ENCODE measurements at regions not wholly inside any gene's neighbourhood (a gene's known extent, or its start where the extent isn't known, plus 50 kb on each side); places are given as distances from the start of the nearest gene placed in this dataset.

DNA sequence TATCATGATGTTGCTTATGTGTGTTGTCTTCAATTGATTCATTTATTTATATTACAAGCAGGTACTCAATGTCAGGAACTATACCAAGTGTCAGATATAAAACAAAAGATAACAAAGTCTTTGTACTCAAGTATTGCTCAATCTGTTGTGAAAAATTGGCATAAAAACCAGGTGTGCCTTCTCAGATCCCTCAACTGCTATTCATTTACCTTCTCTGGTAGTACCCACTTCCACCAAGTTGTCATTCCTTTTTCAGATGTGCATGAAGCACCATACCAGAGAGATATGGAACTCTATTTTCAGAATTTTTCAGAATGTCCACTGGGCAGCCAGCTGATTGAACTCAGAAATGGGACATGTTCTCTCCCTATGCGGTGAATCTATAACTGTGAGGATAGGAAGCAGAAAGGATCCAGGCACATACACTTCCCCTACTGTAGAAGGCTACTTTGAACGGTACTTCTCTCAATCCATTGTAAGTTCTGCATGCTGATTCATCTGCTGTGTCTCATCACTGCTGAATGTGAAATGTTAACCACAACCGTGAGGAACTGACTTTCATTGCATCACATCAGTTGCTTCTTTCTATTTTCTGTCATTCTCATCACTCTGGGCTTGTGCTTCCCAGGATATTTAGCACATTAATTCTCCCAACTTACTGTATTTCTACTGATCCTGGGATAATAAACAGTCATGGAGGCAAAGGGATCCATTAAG, 1621.3 kb downstream of the SUCLG1 start:
- peaks cover 8% of the 10 kb centered on the region for H3K4me1 ChIP-seq
- H3K27ac ChIP-seq, result no peak overlapping the region
- H3K4me3 ChIP-seq, result no peak overlapping the region
- peaks cover 4% of the 10 kb centered on the region for H3K27me3 ChIP-seq
- peaks cover 4% of the 10 kb centered on the region; the same call in 1 of the 2 replicates for H3K9me3 ChIP-seq (replicated peaks)
- no peaks in the 10 kb centered on the region for H3K36me3 ChIP-seq
- peak; percentile 5 to 38 for DNase-seq

DNA sequence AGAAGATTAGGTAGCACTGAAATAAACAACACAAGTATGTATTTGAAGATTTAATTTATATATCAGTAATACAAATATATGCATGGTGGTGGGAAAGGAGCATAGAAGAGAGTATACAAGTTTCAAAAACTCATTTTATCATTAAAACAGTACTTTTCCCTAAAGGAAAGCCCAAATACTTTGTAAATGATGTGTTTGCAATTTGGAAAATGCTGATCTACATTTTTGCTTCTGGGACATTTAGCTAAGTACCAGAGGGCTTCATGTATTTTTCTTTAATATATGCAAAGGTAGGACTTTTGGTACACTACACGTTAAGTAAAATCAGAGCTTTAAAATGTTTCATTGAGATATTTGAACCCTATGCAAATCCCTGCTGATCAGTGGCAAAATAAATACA, 1624.2 kb downstream of the SUCLG1 start:
- H3K4me1 ChIP-seq, result peaks cover 8% of the 10 kb centered on the region
- no peak for DNase-seq
- H3K36me3 ChIP-seq, result no peaks in the 10 kb centered on the region
- H3K4me3 ChIP-seq, result no peak overlapping the region
- H3K9me3 ChIP-seq (replicated peaks), result peaks cover 4% of the 10 kb centered on the region; the same call in 1 of the 2 replicates
- H3K27me3 ChIP-seq, result peaks cover 4% of the 10 kb centered on the region
- H3K27ac ChIP-seq, result no peak overlapping the region

DNA sequence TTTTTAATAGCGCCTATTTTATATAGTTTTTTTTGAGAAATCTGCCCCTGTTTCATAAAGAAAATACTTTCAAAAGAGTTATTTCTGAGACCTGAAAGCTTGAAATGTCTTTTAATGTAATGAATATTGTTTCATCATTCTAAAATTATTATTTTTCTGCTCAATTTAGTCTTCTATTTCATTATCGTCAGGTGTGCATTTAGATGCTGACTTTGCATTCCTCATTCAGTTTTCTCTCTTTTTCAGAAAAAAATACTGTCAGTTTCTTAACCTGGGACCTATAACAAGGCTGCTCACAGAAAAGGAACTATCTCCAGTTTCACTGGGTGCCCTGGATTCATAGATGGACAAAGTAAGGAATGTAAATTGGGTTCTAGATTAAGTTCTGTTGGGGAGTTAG, 1631.7 kb downstream of the SUCLG1 start:
- Histone ChIP-seq H3K4me3 (no peak overlapping the region), H3K27ac (no peak overlapping the region), H3K4me1 (no peaks in the 10 kb centered on the region), H3K27me3 (no peaks in the 10 kb centered on the region), H3K9me3 (replicated peaks) (no peaks in the 10 kb centered on the region), H3K36me3 (no peaks in the 10 kb centered on the region)
- no peak for DNase-seq

DNA sequence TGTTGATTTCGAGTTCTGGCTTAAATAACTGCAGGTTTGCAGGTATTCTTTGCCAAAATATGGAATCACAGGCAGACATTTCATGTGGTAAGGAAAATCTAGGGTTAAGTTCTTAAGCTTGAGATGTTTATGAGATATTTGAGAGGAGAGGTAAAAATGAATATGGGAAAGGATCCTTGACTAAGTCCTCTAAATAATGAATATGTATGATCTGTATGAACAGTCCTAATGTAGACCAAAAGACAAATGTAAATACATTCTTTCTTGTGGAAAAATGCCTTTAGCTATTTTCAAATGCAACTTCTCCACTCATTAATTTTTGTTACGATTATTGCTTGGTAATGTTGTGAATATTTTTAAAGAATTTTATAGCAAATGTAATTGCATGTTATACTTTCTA, 1632.6 kb downstream of the SUCLG1 start:
- no peak for DNase-seq
- H3K4me3 ChIP-seq, result no peak overlapping the region
- no peaks in the 10 kb centered on the region for H3K9me3 ChIP-seq (replicated peaks)
- no peaks in the 10 kb centered on the region for H3K4me1 ChIP-seq
- H3K27ac ChIP-seq, result no peak overlapping the region
- no peaks in the 10 kb centered on the region for H3K36me3 ChIP-seq
- no peaks in the 10 kb centered on the region for H3K27me3 ChIP-seq

DNA sequence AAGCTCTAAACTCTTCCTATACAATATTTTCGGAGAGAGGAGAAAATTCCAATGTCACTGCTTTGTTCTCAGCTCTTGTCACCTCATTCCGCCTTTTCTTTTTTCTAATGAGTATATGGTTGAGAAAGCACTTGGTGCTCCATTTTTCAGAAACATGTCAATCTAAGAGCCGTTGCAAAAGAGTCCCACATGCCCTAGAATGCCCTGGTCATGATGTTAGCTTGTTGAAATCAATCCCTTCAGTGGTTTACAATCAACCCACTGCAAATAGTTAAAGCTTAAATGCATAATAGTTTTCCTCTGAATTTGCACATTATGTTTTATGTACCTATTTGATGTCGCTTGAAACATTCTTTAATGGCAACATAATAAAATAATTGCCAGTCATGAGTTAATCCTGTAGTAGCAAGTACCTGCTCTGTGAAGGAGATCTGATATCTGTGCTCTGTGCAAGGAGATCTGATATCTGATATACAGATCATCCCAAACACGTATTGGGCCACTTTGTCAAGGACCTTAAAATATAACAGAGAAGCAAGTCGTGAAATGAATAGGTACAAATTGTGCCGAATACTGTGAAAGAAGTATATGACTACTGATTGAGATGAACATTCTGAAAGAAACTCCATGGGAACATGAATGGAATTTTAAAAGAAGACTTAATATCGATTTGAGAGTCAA, 1633.5 kb downstream of the SUCLG1 start:
- Histone ChIP-seq H3K4me3 (no peak overlapping the region), H3K27me3 (no peaks in the 10 kb centered on the region), H3K9me3 (replicated peaks) (no peaks in the 10 kb centered on the region), H3K36me3 (no peaks in the 10 kb centered on the region), H3K27ac (no peak overlapping the region), H3K4me1 (no peaks in the 10 kb centered on the region)
- no peak for DNase-seq

DNA sequence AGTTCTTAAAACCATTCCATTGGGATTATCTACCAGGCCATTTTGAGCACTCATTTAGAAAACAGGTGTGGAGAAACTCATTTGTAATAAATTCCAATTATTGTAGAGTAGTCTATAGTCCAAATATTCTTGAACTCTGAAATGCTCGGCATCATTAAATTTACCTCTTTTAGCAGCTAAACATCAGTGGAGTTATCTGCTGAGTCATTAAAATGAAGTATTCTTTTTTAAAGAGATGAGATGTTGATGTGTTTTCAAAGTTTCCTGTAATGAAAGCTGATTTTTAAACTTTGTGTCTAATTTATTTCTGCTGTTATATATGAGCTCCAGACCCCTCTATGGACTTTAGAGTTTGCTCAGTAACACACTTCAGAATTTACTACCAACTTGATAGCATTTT, 1635.2 kb downstream of the SUCLG1 start:
- Histone ChIP-seq H3K4me3 (no peak overlapping the region), H3K9me3 (replicated peaks) (no peaks in the 10 kb centered on the region), H3K27ac (no peak overlapping the region), H3K27me3 (no peaks in the 10 kb centered on the region), H3K4me1 (no peaks in the 10 kb centered on the region), H3K36me3 (no peaks in the 10 kb centered on the region)
- DNase-seq, result no peak

DNA sequence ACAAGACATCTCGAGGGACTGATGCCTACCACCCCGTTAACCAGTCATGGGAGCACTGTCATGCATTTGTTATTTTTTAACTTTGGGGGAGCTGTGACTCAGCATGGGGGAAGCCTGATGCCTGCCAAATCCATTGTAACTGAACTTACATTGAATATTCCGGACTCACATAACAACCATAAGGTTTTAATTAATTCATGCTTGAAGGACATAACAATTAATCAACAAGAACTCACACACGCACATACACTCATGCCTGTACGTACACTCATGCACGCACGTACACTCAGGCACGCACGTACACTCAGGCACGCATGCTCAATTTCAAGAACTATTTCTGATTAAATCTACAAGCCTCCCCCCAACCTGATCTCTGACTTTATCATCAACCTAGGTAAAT, 1639.1 kb downstream of the SUCLG1 start:
- Histone ChIP-seq H3K36me3 (no peaks in the 10 kb centered on the region), H3K9me3 (replicated peaks) (no peaks in the 10 kb centered on the region), H3K4me3 (no peak overlapping the region), H3K27me3 (no peaks in the 10 kb centered on the region), H3K4me1 (no peaks in the 10 kb centered on the region), H3K27ac (no peak overlapping the region)
- DNase-seq, result no peak

DNA sequence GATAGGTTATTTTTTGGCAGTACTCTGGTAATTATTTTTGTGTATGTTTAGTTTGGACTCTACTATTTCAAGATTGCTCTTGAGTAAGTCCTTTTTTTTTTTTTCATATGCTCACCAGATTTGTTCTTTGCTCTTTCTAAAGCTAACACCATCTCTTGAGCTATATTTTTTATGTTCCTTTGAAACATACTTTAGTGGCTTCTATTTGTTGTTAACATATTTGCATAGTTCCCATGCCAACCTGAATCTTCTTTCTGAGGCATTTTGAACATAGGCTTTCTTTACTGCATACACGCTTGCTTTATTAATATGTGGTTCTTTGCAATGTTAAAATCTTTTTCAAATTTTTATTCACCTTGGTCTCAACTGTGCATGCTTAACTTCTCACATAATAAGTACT, 1644.9 kb downstream of the SUCLG1 start:
- DNase-seq, result no peak
- Histone ChIP-seq H3K4me1 (no peaks in the 10 kb centered on the region; the same call in 1 of the 2 replicates), H3K9me3 (replicated peaks) (no peaks in the 10 kb centered on the region), H3K4me3 (no peak overlapping the region), H3K27ac (no peak overlapping the region), H3K27me3 (no peaks in the 10 kb centered on the region), H3K36me3 (no peaks in the 10 kb centered on the region)

DNA sequence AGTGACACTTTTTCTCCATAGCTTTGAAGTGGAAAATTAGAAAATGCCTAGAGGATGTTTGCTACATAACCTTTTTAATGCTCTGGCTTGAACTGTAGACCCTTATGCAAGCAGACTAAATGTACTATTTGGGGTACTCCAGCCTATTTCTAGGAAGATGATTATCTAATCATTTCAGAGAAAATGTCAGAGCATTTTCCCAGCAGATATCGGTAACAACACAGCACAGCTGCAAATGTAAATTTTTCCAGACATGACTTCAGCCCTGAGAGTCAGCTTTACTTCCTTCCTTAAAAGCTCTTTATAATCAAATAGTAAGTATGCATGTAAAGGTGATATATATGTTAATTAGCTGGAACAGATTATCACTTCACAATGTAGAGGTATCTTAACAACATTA, 1647.1 kb downstream of the SUCLG1 start:
- peak in 1 of 2 experiments; percentile 16 for DNase-seq
- Histone ChIP-seq H3K9me3 (replicated peaks) (no peaks in the 10 kb centered on the region), H3K36me3 (no peaks in the 10 kb centered on the region), H3K4me1 (no peaks in the 10 kb centered on the region; the same call in 1 of the 2 replicates), H3K27me3 (no peaks in the 10 kb centered on the region), H3K27ac (no peak overlapping the region), H3K4me3 (no peak overlapping the region)

DNA sequence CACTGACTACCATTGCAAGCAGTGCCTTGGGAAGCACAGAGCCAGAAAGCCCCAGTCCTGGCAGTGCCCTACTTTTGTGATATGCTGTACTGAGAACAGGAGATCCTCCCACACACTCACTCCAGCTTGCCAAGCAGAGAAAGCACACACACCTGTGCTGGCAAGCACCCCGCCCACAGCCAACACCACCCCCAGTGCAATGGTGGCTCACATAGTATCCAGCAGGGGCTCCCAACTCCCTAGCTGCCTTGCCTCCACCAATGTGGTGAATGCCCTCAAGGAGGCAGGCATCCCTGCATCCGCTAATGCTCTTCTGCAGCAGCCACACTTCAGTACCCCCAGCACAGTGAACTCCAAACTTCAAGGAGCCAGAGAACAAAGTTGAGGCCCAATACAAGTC, 1655.8 kb downstream of the SUCLG1 start:
- Histone ChIP-seq H3K4me3 (no peak overlapping the region), H3K9me3 (replicated peaks) (peaks cover 8% of the 10 kb centered on the region; the same call in 1 of the 2 replicates), H3K27me3 (no peaks in the 10 kb centered on the region), H3K4me1 (no peaks in the 10 kb centered on the region), H3K27ac (no peak overlapping the region), H3K36me3 (no peaks in the 10 kb centered on the region)
- no peak for DNase-seq

DNA sequence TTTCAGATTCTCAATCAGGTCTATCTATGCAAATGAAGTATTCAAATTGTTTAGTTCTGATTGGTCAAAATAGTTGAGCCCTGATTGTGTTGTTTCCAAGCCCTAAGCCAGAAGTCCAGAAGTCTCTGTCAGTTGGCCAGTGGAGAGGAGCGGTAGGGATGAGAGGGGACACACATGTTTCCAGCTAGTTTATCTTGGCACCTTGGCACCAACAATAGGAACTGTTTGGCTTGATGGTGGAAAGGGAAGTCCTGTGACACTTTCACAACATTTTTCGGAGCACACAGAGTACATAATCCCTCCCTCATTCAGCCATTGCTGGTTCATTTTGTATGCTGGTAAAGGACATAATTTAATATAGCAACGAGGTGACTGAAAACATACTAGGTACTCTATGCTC, 1661.6 kb downstream of the SUCLG1 start:
- Histone ChIP-seq H3K27me3 (no peaks in the 10 kb centered on the region), H3K4me1 (peaks cover 35% of the 10 kb centered on the region), H3K4me3 (no peak overlapping the region), H3K9me3 (replicated peaks) (no peaks in the 10 kb centered on the region), H3K36me3 (no peaks in the 10 kb centered on the region), H3K27ac (no peak overlapping the region)
- DNase-seq, result no peak

DNA sequence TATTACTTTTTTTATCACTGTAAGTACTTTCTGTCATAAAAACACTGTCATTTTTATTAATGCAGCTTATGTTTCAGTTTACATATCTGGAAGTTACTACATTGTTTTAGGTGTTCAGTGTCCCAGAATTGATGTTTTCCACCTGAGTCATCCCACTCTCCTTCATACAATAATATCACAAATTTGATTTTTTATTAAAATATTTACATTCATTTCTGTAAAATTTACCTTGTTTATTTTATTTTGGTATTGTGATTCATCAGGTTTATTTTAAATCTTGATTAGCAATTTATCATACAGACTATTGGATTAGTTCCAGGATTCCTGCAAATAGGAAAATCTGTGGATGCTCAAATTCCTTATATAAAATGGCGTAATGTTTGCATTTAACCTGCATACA, 1662.9 kb downstream of the SUCLG1 start:
- DNase-seq, result no peak
- no peaks in the 10 kb centered on the region for H3K36me3 ChIP-seq
- peaks cover 45% of the 10 kb centered on the region for H3K4me1 ChIP-seq
- no peak overlapping the region for H3K4me3 ChIP-seq
- H3K9me3 ChIP-seq (replicated peaks), result no peaks in the 10 kb centered on the region
- no peaks in the 10 kb centered on the region for H3K27me3 ChIP-seq
- peak overlapping the region; percentile 61 for H3K27ac ChIP-seq

DNA sequence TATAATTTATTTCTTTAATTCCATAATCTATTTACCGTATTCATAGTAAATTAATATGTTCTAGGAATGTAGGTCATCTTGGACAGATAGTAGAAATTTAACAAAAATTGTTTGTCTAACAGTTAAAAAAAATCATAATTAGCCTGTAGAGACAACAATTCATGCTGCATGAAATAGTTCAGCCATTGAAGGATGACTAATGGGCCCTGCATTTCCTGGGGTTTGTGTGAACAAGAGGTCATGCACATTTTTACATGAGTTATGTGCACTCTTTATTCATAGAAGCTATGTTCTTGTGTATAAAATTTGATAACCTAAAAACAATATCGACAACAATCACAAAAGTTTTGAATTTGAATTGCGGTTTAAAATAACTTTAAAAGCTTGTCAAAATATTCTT, 1663.6 kb downstream of the SUCLG1 start:
- DNase-seq, result peak; percentile 45 to 69
- H3K27ac ChIP-seq, result peak overlapping the region; percentile 61
- no peak overlapping the region for H3K4me3 ChIP-seq
- H3K9me3 ChIP-seq (replicated peaks), result no peaks in the 10 kb centered on the region
- peaks cover 48% of the 10 kb centered on the region for H3K4me1 ChIP-seq
- no peaks in the 10 kb centered on the region for H3K36me3 ChIP-seq
- no peaks in the 10 kb centered on the region for H3K27me3 ChIP-seq

DNA sequence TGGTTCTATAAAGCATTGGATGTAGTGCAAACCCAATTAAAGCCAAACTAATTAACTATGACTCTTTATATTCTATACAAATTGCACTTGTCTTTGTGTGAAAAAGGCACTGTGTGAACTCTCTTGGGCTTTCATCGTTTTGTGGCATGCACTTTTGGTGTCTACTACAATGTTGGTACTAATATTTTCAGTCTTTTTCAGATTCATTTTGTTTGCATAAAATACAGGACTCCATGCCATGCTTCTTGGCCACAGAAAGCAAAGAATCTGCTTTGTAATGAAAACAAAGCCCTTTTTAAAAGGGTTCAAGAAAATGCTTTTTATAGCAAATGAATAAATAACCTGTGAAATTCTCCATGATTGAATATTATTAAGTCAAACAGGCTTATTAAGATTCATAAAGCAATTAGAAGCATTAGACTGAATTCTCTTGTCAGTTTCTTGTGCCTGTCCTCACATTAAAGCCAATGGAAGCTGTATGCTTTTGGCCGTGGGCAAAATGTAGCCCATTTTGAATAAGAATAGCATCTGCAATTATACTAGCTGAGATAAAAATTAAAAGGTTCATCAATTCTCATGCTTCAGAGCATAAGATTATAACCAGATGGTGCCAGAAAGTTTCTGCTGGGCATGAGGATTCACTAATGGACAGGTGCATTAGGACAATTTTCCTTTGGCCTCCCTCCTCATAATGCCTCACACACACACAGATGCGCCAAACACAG, 1665.2 kb downstream of the SUCLG1 start:
- H3K27ac ChIP-seq, result no peak overlapping the region; the same call in 1 of the 2 replicates
- no peak for DNase-seq
- H3K4me3 ChIP-seq, result no peak overlapping the region
- peaks cover 61% of the 10 kb centered on the region for H3K4me1 ChIP-seq
- H3K9me3 ChIP-seq (replicated peaks), result no peaks in the 10 kb centered on the region
- H3K27me3 ChIP-seq, result no peaks in the 10 kb centered on the region
- H3K36me3 ChIP-seq, result no peaks in the 10 kb centered on the region

DNA sequence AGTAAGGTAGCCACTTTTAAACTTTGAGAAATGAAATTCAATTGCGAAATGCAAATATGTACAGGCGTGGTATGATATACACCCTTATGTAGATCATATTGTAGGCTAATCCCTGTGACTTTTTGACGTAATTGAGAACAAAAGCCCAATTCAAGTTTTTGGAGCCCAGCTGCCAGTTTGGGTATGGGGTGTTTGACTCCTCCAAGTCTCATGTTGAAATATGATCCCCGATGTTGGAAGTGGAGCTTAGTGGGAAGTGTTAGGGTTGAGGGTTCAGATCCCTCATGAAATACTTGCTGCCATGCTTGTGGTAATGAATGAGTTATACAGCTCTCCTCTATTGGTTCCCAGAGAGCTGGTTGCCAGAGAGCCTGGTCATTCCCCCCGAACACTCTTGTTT, 1666.8 kb downstream of the SUCLG1 start:
- H3K27me3 ChIP-seq, result no peaks in the 10 kb centered on the region
- no peak overlapping the region for H3K4me3 ChIP-seq
- H3K4me1 ChIP-seq, result peaks cover 61% of the 10 kb centered on the region
- H3K9me3 ChIP-seq (replicated peaks), result no peaks in the 10 kb centered on the region
- H3K27ac ChIP-seq, result peak overlapping the region; percentile 95
- DNase-seq, result peak; percentile 91 to 99
- H3K36me3 ChIP-seq, result no peaks in the 10 kb centered on the region
